Ascending aorta (tissue), 2 donors: ENCODE measurements at regions not wholly inside any gene's neighbourhood (a gene's known extent, or its start where the extent isn't known, plus 50 kb on each side); places are given as distances from the start of the nearest gene placed in this dataset.

ENCODE experiments used
- DNase-seq, 2 donors: peaks; one replicate each; pipeline ENCODE4 v3.0.0-alpha.2; 2019; ENCODE audit warnings: low spot score in 2 of 2
- H3K27ac ChIP-seq, 2 donors: fragments of 200-600 bp; sonication (generic); one replicate each; pipeline ENCODE4 v1.5.1; 2016 to 2017; ENCODE audit warnings: mild to moderate bottlenecking in 1 of 2
- H3K27me3 ChIP-seq: fragments of 200-600 bp; sonication (generic); one replicate; pipeline ENCODE4 v1.5.1; 2017
- H3K36me3 ChIP-seq, 2 donors: fragments of 200-600 bp; sonication (generic); one replicate each; pipeline ENCODE4 v1.5.1; 2016
- H3K4me1 ChIP-seq, 2 donors: fragments of 200-600 bp; sonication (generic); one replicate each; pipeline ENCODE4 v1.5.1; 2016 to 2017; ENCODE audit warnings: mild to moderate bottlenecking in 1 of 2
- H3K4me3 ChIP-seq, 2 donors: fragments of 200-600 bp; sonication (generic); one replicate each; pipeline ENCODE4 v1.5.1; 2016 to 2017; ENCODE audit warnings: mild to moderate bottlenecking in 1 of 2
- H3K9me3 ChIP-seq, 2 donors: fragments of 200-600 bp; sonication (generic); one replicate each; pipeline ENCODE4 v1.5.1; 2016
- intact Hi-C: fragments of 100-400 bp; cut with DNase I; formaldehyde crosslinking; loops from one replicate; pipeline ENCODE4 v1.15.1; 2023
- TF ChIP-seq, protein P1 (sequence below), 3 experiments: fragments of 200-600 bp in 2 of 3; fragments of 450-650 bp in 1 of 3; sonication (generic) in 2 of 3; IDR thresholded peaks; one replicate each; pipeline ENCODE4 v1.5.1; 2016 to 2019; ENCODE audit warnings: antibody characterized with exemption in 3 of 3, mild to moderate bottlenecking in 1 of 3, moderate library complexity in 1 of 3

DNA sequence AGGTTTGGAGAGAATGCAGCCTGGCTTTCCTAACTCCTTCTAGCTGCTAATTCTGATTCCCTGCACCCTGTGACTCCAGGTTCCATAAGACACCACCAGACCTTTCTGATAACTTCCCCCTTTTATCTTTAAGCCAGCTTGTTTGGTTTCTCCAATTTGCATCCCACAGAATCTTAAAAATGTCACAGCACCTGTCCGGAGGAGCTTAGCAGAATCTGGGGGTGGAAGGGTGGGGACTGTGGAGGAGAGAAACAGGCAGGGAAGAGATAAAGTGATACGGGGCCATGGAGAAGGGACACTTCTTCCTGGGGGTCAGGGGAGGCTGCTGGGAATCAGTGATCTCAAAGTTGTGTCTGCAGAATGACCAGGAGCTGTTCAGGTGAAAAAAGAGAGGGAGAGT, 59.4 kb downstream of the FOXL1 start:
- H3K27me3 ChIP-seq = no peaks in the 10 kb centered on the region
- H3K4me3 ChIP-seq = no peak overlapping the region
- H3K9me3 ChIP-seq = no peaks in the 10 kb centered on the region
- DNase-seq = no peak
- intact Hi-C loops = no loop called here
- TF ChIP-seq, protein P1, sequence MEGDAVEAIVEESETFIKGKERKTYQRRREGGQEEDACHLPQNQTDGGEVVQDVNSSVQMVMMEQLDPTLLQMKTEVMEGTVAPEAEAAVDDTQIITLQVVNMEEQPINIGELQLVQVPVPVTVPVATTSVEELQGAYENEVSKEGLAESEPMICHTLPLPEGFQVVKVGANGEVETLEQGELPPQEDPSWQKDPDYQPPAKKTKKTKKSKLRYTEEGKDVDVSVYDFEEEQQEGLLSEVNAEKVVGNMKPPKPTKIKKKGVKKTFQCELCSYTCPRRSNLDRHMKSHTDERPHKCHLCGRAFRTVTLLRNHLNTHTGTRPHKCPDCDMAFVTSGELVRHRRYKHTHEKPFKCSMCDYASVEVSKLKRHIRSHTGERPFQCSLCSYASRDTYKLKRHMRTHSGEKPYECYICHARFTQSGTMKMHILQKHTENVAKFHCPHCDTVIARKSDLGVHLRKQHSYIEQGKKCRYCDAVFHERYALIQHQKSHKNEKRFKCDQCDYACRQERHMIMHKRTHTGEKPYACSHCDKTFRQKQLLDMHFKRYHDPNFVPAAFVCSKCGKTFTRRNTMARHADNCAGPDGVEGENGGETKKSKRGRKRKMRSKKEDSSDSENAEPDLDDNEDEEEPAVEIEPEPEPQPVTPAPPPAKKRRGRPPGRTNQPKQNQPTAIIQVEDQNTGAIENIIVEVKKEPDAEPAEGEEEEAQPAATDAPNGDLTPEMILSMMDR (IDR thresholded peaks at IDR 0.05) = no peak
- no peaks in the 10 kb centered on the region for H3K36me3 ChIP-seq
- no peak overlapping the region for H3K27ac ChIP-seq
- peaks cover 0 to 11% of the 10 kb centered on the region in 2 donors for H3K4me1 ChIP-seq

DNA sequence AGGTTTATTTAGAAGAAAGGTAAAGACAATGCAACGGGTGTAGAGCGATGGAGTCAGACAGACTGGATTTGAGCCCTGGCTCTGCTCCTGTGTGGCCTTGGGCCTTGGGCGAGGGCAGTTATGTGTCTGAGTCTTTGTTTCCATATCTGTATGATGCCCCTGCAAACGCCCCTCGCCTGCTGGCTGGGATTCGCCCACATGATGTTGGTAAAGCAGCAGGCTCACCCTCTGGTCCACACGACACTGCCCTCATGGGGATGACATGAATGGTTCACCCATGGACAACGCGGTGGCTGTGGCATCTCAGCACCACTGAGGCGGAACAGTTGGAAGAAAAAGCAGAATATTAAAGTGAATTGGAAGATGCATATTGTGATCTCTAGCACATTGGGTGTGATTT, 60.3 kb downstream of the FOXL1 start:
- H3K9me3 ChIP-seq = no peaks in the 10 kb centered on the region
- DNase-seq = no peak
- no peaks in the 10 kb centered on the region for H3K36me3 ChIP-seq
- intact Hi-C loops = no loop called here
- peaks cover 0 to 11% of the 10 kb centered on the region in 2 donors for H3K4me1 ChIP-seq
- TF ChIP-seq, protein P1 (IDR thresholded peaks at IDR 0.05) = no peak
- no peak overlapping the region for H3K27ac ChIP-seq
- no peak overlapping the region for H3K4me3 ChIP-seq
- H3K27me3 ChIP-seq = no peaks in the 10 kb centered on the region

DNA sequence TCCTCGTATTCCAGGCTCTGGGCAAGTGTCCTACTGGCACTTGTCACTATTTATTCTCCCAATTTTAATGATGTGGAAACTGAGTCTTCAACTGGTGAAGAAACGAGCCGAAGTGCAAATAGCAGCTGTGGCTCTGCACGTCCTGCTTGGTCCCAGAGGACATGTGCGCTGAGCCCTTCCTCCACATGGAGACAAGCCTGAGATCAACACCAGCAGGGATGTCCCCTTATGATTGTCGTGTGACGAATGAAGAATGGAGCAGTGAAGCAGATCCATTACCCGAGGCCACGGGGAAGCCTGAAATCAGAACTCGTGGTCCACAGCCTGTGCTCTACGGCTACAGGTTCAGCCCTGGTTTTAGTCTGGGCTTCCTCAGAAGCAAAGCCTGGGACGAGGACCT, 61.0 kb downstream of the FOXL1 start:
- DNase-seq = no peak
- H3K27me3 ChIP-seq = no peaks in the 10 kb centered on the region
- TF ChIP-seq, protein P1 (IDR thresholded peaks at IDR 0.05) = no peak
- no peak overlapping the region for H3K4me3 ChIP-seq
- intact Hi-C loops = no loop called here
- H3K27ac ChIP-seq = no peak overlapping the region
- no peaks in the 10 kb centered on the region for H3K36me3 ChIP-seq
- H3K9me3 ChIP-seq = no peaks in the 10 kb centered on the region
- peaks cover 0 to 11% of the 10 kb centered on the region in 2 donors for H3K4me1 ChIP-seq

DNA sequence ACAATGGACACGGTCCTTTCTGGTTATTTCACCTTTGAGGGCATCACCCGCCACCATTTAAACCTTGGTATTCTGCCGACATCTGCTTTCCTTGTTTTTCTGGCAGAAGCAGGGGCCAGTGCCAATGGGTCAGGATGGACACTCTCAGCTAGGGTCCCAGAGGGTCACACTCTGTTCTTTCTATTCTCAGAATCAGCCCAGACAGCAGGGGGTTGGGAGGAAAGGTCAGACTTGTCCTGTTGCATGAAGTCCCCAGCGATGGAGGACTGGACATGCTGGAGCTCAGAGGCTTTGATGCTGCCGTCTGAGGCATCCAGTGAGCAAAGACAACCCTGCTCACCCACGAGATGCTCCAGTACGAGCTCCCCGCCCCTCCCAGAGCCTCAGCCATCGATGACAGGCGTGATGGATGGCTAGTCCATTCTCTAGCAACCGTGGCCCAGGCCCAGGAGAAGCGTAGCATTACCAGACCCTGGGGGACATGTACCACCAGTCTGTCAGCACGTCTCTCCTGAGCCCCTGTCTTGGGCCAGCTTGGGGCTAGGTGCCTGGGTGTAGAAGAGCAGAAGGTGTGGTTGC, 62.0 kb downstream of the FOXL1 start:
- H3K27me3 ChIP-seq = no peaks in the 10 kb centered on the region
- H3K9me3 ChIP-seq = no peaks in the 10 kb centered on the region
- no peak overlapping the region for H3K27ac ChIP-seq
- H3K36me3 ChIP-seq = no peaks in the 10 kb centered on the region
- TF ChIP-seq, protein P1 (IDR thresholded peaks at IDR 0.05) = no peak
- H3K4me3 ChIP-seq = no peak overlapping the region
- no peak for DNase-seq
- intact Hi-C loops = no loop called here
- H3K4me1 ChIP-seq = peaks cover 0 to 10% of the 10 kb centered on the region in 2 donors

DNA sequence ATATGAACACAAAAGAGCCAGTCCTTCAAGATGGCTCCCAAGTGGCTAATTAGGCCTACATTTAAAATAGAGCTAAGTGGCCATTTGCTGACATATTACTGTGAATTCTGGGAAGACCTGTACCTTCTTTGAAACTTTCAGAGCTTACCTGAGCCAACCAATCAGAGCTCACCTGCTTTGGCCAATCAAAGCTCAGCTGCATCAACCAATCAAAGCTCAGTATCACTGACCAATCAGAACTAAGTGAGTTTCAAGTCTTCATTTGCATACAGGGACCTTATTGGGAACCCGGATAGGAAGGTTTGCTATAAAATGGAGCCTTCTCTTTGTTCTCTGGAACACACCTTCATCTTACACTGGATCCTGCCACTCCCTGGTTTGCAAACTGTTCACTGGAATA, 63.7 kb downstream of the FOXL1 start:
- Histone ChIP-seq H3K27ac (no peak overlapping the region), H3K4me3 (no peak overlapping the region), H3K4me1 (no peaks in the 10 kb centered on the region), H3K36me3 (peaks cover 3 to 5% of the 10 kb centered on the region in 2 donors), H3K9me3 (no peaks in the 10 kb centered on the region), H3K27me3 (no peaks in the 10 kb centered on the region)
- TF ChIP-seq, protein P1 (IDR thresholded peaks at IDR 0.05) = no peak
- no peak for DNase-seq
- intact Hi-C loops = no loop called here

DNA sequence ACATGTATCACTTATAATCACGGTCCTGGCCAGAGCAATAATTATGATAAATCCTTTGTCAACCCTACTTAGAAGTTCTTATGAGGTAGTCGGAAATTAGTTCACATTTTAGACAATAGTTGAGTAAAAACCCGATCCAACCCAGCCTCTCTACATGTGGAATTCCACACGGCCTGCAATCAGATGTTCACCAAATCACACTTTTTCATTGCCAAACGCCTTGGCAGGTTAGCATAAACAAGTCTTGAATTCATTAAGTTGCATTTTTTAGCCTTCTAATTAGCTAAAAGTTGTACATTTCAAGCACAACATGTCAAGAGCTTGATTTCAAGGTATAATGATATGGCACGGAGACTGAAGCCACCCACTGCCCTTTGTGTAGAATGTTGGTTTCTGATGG, 65.3 kb downstream of the FOXL1 start:
- Histone ChIP-seq H3K9me3 (peaks cover 0 to 6% of the 10 kb centered on the region in 2 donors), H3K27ac (no peak overlapping the region), H3K27me3 (no peaks in the 10 kb centered on the region), H3K4me1 (no peaks in the 10 kb centered on the region), H3K36me3 (peaks cover 14 to 18% of the 10 kb centered on the region in 2 donors), H3K4me3 (no peak overlapping the region)
- TF ChIP-seq, protein P1 (IDR thresholded peaks at IDR 0.05) = no peak
- DNase-seq = no peak
- intact Hi-C loops = no loop called here
